GM10266 (cell line): ENCODE measurements at regions not wholly inside any gene's neighbourhood (a gene's known extent, or its start where the extent isn't known, plus 50 kb on each side); places are given as distances from the start of the nearest gene placed in this dataset.

Source experiments
- DNase-seq: peaks from one replicate; pipeline ENCODE4 v3.0.0; 2012; ENCODE audit errors: extremely low spot score
- TF ChIP-seq, protein P1 (sequence below): IDR thresholded peaks from 2 replicates; pipeline ENCODE4 v1.5.1; 2012; ENCODE audit warnings: mild to moderate bottlenecking, low read depth; ENCODE audit not compliant: control insufficient read depth, insufficient read depth; ENCODE audit errors: missing control alignments

DNA sequence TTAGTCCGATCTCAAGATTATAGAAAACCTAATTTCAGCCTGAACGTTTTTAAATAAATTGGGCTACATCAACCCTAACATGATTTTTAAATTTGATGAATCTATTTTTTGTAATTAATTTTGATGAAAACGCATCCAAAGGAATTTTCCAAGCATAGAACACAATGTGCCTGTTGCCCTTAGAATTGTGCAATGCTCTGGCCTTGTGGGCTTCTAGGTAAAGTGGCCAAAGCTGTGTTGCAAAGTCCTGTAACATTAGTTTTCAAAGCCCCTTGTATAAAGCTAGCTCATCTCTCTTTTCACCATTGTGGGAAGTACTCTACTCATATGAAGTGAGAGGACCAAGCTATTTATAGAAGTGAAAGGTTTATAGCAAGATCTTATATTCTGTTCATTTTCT, 138.4 kb upstream of the PRPS1L1 start:
- TF ChIP-seq, protein P1, sequence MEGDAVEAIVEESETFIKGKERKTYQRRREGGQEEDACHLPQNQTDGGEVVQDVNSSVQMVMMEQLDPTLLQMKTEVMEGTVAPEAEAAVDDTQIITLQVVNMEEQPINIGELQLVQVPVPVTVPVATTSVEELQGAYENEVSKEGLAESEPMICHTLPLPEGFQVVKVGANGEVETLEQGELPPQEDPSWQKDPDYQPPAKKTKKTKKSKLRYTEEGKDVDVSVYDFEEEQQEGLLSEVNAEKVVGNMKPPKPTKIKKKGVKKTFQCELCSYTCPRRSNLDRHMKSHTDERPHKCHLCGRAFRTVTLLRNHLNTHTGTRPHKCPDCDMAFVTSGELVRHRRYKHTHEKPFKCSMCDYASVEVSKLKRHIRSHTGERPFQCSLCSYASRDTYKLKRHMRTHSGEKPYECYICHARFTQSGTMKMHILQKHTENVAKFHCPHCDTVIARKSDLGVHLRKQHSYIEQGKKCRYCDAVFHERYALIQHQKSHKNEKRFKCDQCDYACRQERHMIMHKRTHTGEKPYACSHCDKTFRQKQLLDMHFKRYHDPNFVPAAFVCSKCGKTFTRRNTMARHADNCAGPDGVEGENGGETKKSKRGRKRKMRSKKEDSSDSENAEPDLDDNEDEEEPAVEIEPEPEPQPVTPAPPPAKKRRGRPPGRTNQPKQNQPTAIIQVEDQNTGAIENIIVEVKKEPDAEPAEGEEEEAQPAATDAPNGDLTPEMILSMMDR: no peak
- DNase-seq: no peak

DNA sequence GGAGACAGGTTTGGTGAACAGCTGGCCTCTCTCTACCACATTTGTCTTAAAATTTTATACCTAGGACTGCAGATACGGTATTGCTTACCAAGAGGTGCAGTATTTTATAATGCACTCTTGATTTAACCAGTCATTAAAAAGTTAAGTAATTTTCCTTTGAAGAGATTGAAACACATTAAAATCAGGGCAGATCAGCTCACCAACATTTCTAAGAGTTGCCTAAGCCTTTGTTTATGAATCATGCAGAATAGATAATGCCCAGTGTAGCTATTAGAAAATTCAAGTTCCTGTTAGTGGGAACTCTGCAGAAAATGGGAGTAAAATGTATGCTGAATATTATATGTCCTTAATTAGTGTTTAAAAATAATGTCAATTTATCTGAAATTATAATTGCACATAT, 140.2 kb upstream of the PRPS1L1 start:
- DNase-seq: no peak
- TF ChIP-seq, protein P1: no peak

DNA sequence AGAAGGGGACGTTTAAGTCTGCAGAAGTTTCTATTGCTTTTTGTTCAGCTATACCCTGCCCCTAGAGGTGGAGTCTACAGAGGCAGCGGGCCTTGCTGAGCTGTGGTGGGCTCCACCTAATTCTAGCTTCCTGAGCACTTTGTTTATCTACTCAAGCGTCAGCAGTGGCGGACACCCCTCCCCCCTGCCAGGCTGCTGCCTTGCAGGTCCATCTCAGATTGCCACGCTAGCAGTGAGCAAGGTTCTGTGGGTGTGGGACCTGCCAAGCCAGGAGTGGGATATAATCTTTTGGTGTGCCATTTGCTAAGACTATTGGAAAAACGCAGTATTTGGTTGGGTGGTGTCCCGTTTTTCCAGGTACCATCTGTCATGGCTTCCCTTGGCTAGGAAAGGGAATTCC, 147.3 kb upstream of the PRPS1L1 start:
- TF ChIP-seq, protein P1: no peak
- DNase-seq: no peak

DNA sequence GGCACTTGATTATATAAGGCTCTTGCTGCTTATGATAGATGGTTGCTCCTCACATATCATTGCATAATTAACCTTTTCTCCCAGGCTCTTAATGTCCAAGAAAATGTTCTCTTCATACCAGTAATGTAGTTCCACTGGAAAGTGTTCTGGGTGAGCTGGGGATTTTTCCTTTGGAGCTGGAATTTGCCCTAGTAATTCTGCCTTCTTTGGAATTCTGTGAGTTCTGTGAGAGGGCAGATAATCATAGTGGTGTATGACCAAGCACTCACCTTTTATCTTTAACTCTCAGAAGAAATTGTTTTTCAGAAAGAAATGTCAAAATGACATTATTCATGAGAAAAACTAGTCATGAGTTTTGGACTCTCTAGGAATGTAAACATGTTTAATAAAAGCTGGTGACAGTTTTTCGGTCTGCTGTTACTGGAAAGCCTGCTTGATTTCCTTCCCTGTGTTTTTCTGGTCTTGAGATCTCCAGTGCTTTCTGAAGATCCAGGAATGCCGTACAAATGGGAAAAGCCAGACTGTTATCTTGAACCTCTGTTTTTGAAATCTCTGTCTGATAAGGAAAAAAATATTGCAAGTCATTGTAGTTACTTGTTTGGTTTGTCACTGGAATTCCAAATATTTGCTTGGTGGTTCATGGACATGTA, 148.3 kb upstream of the PRPS1L1 start:
- TF ChIP-seq, protein P1: no peak
- DNase-seq: no peak

DNA sequence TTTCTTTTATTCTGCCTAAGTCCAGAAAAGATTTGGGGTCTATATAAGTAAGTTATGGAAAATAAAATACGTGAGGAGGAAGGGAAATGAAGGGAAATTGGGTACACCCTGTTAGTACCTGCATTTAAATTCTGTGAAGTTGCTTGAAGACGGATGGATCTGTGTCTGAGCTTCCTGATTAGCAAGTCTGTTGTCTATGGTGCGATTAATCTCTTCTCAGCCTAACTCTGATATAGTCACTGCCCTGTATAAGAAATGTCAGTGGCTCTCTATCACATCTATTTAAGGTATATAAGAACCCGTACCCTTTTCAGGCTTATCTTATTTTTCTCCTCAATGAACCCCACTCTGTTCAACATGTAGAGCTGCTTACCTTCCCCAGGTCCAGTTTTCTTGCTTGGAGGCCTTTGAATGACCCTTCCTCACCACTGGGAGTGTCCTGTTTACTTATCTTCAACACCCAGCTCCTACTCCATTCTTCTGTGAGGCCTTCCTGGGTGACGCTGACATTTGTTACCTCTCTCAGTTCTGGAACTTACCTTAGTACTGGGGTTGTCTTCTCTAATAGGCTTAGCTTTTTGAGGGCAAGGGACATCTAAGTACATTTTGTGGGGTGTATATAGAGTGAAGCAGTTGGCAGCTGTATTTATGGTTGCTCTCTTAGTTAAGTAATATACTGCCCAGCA, 149.6 kb upstream of the PRPS1L1 start:
- DNase-seq: no peak
- TF ChIP-seq, protein P1: no peak

DNA sequence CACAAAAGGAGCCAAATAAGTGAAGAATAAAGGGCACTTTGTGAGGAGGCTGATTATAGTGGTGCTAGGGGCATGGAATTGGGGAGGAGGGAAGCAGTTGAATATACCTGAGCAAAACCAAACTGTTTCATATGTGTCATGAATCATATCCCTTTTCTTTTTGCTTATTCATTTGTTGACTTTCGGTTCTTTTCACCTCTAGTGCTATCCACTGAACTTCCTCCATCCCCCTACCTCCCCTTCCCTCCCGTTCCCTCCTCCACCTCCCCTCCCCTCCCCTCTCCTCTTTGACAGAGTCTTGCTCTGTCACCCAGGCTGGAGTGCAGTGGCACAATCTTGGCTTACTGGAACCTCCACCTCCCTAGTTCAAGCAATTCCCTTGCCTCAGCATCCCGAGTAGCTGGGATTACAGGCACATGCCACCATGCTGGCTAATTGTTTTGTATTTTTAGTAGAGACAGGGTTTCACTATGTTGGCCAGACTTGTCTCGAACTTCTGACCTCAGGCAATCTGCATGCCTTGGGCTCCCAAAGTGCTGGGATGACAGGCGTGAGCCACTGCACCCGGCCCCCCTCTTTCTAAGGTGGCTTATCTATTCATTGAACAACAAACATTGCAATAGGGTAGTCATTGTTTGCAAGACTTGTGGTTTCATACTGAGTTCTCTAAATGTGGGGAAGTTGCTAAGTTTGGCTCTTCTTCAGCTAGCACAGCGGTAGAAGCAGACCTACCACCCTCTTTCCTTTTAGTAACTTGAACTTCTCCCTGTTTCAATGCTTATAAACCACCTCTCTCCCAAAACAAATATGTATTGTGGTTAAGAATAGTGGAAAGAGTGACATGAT, 150.4 kb upstream of the PRPS1L1 start:
- TF ChIP-seq, protein P1: no peak
- DNase-seq: peak; percentile 38
